ENCODE measurements at regions not wholly inside any gene's neighbourhood (a gene's known extent, or its start where the extent isn't known, plus 50 kb on each side); places are given as distances from the start of the nearest gene placed in this dataset.

DNA sequence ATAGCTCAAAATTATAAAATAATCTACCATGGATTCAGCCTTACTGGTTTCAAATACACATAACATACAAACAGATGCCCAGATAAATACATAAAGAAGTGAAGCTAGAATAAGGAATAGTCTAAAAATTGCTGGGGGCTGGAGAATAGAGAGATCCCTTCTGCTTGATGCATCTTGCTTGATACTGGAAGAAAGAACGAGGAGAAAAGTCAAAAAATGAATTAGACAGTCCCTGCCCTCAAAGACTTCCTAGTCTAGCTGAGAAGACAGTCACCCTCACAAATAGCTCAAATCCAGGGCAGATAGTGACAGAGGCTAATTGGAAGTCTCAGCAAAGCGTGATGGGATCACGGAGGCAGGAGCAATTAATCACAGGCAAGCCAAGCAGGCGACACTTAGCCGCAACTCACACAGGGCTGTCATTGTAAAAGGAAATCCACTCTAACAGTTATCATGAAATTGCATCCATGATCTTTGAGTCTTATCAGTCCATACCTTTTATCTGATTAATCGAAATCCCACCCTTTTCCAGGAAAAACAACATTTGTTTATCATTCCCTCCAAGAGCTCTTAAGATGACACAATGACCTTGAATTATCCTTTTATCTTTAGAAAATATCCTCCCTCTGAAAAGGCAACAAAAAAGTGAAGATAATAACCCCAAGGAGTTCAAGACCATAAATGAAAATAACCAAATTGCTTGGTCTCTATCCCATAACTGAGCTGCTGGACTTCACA is 59.7 kb upstream of the TIAM1 start:
- no peak for DNase-seq

DNA sequence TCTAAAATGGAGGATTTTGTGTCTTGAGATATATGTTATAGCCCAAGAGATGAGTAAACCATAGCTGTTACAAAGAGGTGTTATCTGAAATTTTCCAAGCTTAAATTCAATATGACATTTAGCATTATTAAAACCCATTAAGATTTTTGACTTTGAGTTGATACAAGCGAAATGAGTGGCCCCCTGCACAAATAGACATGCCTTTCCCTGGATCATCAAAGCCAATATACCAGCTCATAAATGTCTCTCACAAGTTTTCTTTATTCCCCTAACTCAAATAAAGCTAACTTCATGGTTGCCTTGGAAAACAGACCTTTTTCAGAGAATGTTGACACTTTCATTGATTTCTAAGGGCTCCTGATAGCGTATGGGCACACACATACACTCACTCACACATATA is 55.5 kb upstream of the TIAM1 start:
- no peak for DNase-seq

DNA sequence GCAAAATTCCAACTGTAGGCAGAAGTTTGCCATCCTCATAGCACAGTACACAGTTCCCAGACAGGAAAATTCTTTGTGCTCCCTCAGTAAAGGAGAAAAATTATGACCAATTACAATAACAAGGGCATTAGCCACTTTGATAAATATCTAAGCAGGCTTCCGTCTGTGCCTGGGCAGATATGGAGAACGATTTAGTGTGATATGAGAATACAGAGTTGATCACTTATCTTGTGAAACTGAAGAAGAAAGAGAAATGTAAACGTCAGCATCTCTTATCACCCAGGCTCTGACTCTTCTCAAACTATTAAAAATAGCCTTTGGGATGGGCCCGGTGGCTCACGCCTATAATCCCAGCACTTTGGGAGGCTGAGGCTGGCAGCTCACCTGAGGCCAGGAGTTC is 54.5 kb upstream of the TIAM1 start:
- DNase-seq: no peak

DNA sequence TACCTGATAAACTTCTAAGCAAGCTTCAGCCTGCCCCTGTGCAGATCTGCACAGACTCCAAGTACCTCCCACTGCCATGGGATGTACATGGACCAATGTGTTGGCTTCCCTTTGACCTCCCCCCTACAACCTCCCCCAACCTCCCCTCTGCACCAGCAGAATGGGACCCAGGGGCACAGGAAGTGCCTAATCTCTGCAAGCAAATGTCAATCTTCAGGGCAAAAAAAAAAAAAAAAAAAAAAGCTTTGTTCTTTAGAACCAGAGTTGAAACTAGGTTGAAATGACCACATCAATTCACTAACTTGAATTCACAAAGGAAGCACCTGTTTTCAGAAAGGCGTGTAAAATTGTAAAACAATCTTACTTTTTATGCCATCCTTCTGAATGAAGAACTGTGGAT is 53.9 kb upstream of the TIAM1 start:
- DNase-seq: no peak

DNA sequence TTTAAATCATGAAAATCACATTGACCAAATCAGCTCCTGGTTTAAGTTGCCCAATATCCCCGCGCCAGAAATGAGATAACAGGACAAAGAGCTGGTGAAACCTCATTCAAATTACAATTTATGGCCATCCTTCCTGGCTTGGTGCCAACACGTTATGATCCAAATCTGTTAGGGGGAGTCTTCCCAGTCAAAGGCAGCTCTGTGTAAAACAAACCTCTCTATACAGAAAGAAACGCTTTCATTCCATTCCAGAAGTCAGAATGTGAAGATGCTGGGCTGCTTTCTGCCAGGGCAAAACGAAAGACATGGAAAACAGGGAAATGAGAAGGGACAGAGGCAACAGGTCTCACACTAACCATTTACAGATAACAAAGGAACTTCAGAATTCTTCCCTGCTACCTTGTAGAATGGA is 53.5 kb upstream of the TIAM1 start:
- DNase-seq: peak; percentile 26

DNA sequence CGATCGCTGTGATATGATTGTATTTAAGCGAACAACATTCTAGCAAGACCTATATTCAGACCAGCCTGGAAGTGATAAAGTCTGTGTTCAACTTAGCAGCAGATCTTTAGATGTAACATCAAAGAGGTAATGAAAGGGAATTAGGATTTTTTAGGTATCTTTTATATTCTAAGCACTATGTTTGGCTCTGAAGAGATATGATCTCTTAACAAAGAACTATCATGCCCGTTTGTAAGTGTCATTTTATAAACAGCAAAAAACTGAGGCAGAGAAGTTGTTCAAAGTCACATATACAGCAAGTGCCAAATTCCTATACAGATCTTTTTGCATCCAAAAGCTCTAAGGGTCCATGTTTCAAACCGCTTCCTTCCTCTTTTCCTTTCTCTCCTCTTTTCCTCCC is 53.0 kb upstream of the TIAM1 start:
- no peak for DNase-seq

DNA sequence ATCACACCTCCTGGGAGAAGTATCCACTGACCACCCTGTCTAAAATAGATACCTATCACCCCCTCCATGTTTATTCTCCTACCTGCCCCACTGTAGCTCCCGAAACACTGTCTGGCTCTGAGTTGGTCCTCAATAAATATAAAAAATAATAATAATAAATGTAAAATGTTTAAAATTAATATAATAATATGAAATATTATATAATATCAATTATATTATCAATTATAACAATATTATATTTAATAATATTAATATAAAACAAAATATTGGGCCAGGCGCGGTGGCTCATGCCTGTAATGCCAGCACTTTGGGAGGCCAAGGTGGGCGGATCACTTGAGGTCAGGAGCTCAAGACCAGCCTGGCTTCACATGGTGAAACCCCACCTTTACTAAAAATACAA is 52.3 kb upstream of the TIAM1 start:
- no peak for DNase-seq

DNA sequence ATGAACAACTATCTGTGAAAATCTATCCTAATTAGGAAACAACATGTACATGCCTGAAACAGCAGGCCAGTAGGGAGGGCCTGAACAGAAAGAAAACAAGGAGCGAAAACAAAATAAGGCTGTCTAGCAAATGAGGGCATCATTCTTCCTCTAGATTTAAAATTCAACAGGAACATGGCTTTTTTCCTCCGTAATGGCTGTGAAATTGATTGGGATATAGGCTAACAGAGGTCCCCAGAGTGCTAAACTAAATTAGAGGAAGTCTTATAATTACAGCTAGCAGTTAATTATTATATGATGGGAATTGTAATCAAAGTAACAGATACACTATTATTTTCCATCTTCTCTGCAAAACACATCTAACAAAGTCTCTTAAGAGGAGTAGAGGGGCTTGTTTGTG is 51.7 kb upstream of the TIAM1 start:
- no peak for DNase-seq

DNA sequence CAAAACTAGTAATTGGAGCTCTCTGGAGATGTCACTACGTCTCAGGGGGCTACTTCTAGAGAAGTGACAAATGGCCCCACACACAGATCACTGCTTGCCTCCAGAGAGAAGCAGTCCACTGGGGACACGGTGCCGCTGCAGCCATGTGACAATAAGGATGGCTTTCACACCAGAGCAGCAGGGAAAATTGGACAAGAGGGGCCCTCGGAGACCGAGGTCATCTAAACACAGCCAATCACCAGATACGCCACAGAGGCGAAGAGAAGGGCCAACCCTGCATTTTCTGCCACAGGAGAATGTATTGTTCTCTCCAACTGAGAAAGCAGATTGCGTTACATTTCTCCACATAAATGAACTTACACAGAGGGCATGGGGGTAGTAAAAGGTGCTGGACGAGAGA is 51.2 kb upstream of the TIAM1 start:
- peak; percentile 6 for DNase-seq

DNA sequence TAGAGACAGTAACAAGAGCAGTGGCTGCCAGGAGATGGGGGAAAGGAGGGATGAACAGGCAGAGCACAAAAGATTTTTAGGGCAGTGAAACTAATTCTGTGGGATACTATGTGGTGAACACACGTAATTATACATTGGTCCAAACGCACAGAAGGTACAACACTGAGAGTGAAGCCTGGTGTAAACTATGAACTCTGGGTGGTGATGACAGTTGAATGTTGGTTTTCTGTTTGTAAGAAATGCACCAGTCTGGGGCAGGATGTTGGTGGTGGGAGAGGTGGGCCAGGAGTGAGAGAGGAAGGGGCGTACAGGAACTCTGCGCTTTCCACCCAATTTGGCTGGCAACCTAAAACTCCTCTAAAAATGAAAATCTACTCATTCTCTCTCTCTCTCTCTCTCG is 50.2 kb upstream of the TIAM1 start:
- no peak for DNase-seq
